ENCODE measurements at regions not wholly inside any gene's neighbourhood (a gene's known extent, or its start where the extent isn't known, plus 50 kb on each side); places are given as distances from the start of the nearest gene placed in this dataset.

- CTCF ChIA-PET, result interaction anchor here (0.6 to 0.7 kb wide), 3 partner anchors 35 to 760 kb away, joined by 3 to 4 read pairs (median 3); no protein-coding TSS in a partner anchor
- POLR2A ChIA-PET, result no interaction called here
- TF ChIP-seq KLF17 (tag by site-specific recombination; IDR thresholded peaks at IDR 0.05), result no peak
- no peak for TF ChIP-seq ATF2 (tag by site-specific recombination; IDR thresholded peaks at IDR 0.05; ENCODE audit: low read depth)
- TF ChIP-seq ZFP69B (tag by site-specific recombination; IDR thresholded peaks at IDR 0.05), result no peak
- no peak for TF ChIP-seq ZNF133 (tag by site-specific recombination; IDR thresholded peaks at IDR 0.05)
- TF ChIP-seq SP7 (tag by site-specific recombination; IDR thresholded peaks at IDR 0.05), result no peak
- TF ChIP-seq ZNF658 (tag by site-specific recombination; IDR thresholded peaks at IDR 0.05), result no peak
- TF ChIP-seq ZSCAN5A (tag by site-specific recombination; IDR thresholded peaks at IDR 0.05), result no peak
- no peak for TF ChIP-seq KLF1 (tag by site-specific recombination; IDR thresholded peaks at IDR 0.05)
- no peak for TF ChIP-seq CTCF (tag by site-specific recombination; IDR thresholded peaks at IDR 0.05)
- TF ChIP-seq HOXD13 (CRISPR knock-in tag; IDR thresholded peaks at IDR 0.05; ENCODE audit: borderline replicate concordance), result no peak
- TF ChIP-seq ZNF398 (tag by site-specific recombination; IDR thresholded peaks at IDR 0.05), result no peak
- no peak for TF ChIP-seq ZNF701 (tag by site-specific recombination; IDR thresholded peaks at IDR 0.05)
- no peak for TF ChIP-seq REPIN1 (tag by site-specific recombination; IDR thresholded peaks at IDR 0.05; ENCODE audit: low read depth)
- TF ChIP-seq RBAK (tag by site-specific recombination; IDR thresholded peaks at IDR 0.05), result no peak
- no peak for TF ChIP-seq ZNF157 (tag by site-specific recombination; IDR thresholded peaks at IDR 0.05)
- no peak for TF ChIP-seq ZNF518A (tag by site-specific recombination; conservative IDR thresholded peaks at IDR 0.05; ENCODE audit: low read depth)
- no peak for TF ChIP-seq ZNF274 (IDR thresholded peaks at IDR 0.05; ENCODE audit: low read length)
- no peak for TF ChIP-seq ZNF274 (tag by site-specific recombination; IDR thresholded peaks at IDR 0.05; ENCODE audit: borderline replicate concordance)
- TF ChIP-seq ZNF677 (tag by site-specific recombination; IDR thresholded peaks at IDR 0.05), result no peak
- no peak for TF ChIP-seq PBX3 (CRISPR knock-in tag; IDR thresholded peaks at IDR 0.05)
Measured at GRCh38 chr12:92540782-92541423, 161.9 kb upstream of the PLEKHG7 start.

More at GRCh38 chr12:92540782-92541423, 161.9 kb upstream of the PLEKHG7 start:
- Histone ChIP-seq H3K9me3 (ENCODE audit: control insufficient read depth, insufficient read depth, low read depth, low read length) (no peaks in the 10 kb centered on the region), H3K4me3 (ENCODE audit: low read depth, low read length) (no peak overlapping the region), H3K27ac (ENCODE audit: extremely low read depth, low read depth, low read length) (no peak overlapping the region), H3K36me3 (ENCODE audit: control insufficient read depth in 2 of 2, insufficient read depth in 1 of 2, low read length in 2 of 2) (no peaks in the 10 kb centered on the region), H3K4me1 (ENCODE audit: control insufficient read depth, insufficient read depth, low read length) (no peaks in the 10 kb centered on the region)
